HG02588 (cell line): ENCODE measurements at regions not wholly inside any gene's neighbourhood (a gene's known extent, or its start where the extent isn't known, plus 50 kb on each side); places are given as distances from the start of the nearest gene placed in this dataset.
A peak's percentile ranks its signal among the peaks of the same experiment; 100 is the strongest.

Experiments used
- ATAC-seq: cut with Tn5 transposase; IDR thresholded peaks from one replicate; pipeline ENCODE4 v1.9.1; 2021; ENCODE audit warnings: mild to moderate bottlenecking, moderate library complexity; ENCODE audit not compliant: unreplicated experiment

- ATAC-seq, result no peak
These were observed 576.3 kb downstream of the PKHD1 start for GRCh38 chr6:51511081-51511480.

GRCh38 chr6:51513891-51514747 is 573.3 kb downstream of the PKHD1 start:
- ATAC-seq, result no peak

- no peak for ATAC-seq
These were observed 572.5 kb downstream of the PKHD1 start for GRCh38 chr6:51514748-51515402.

GRCh38 chr6:51526049-51526448 is 561.4 kb downstream of the PKHD1 start:
- no peak for ATAC-seq

- no peak for ATAC-seq
These were observed 560.5 kb downstream of the PKHD1 start for GRCh38 chr6:51526922-51527321.

- ATAC-seq, result no peak
These were observed 558.9 kb downstream of the PKHD1 start for GRCh38 chr6:51528556-51528955.

- no peak for ATAC-seq
These were observed 558.2 kb downstream of the PKHD1 start for GRCh38 chr6:51529240-51529639.

- ATAC-seq, result no peak
These were observed 555.8 kb downstream of the PKHD1 start for GRCh38 chr6:51531623-51532022.

GRCh38 chr6:51533962-51534361 is 553.5 kb downstream of the PKHD1 start:
- ATAC-seq, result no peak

- no peak for ATAC-seq
These were observed 552.1 kb downstream of the PKHD1 start for GRCh38 chr6:51535327-51535726.

- ATAC-seq, result no peak
These were observed 550.7 kb downstream of the PKHD1 start for GRCh38 chr6:51536728-51537127.

- ATAC-seq, result no peak
These were observed 545.6 kb downstream of the PKHD1 start for GRCh38 chr6:51541847-51542246.

- no peak for ATAC-seq
These were observed 544.9 kb downstream of the PKHD1 start for GRCh38 chr6:51542475-51542874.

- no peak for ATAC-seq
These were observed 537.2 kb downstream of the PKHD1 start for GRCh38 chr6:51550243-51550642.

- ATAC-seq, result no peak
These were observed 535.0 kb downstream of the PKHD1 start for GRCh38 chr6:51552435-51552834.

- ATAC-seq, result no peak
These were observed 534.0 kb downstream of the PKHD1 start for GRCh38 chr6:51553246-51554015.

GRCh38 chr6:51554029-51554428 is 533.4 kb downstream of the PKHD1 start:
- ATAC-seq, result no peak

- no peak for ATAC-seq
These were observed 528.4 kb downstream of the PKHD1 start for GRCh38 chr6:51559059-51559458.

GRCh38 chr6:51562198-51562597 is 525.2 kb downstream of the PKHD1 start:
- ATAC-seq, result peak; percentile 66
